ENCODE measurements at regions not wholly inside any gene's neighbourhood (a gene's known extent, or its start where the extent isn't known, plus 50 kb on each side); places are given as distances from the start of the nearest gene placed in this dataset.
A peak's percentile ranks its signal among the peaks of the same experiment; 100 is the strongest.

GRCh38 chr3:18630295-18630694, 205.2 kb upstream of the SATB1 start:
- 83 to 87% methylated on average over 4 of the region's 4 CpGs for WGBS, 2 donors
- Histone ChIP-seq H3K4me3 (no peak overlapping the region), H3K27ac (no peak overlapping the region), H3K27me3 (no peaks in the 10 kb centered on the region), H3K9me3 (no peaks in the 10 kb centered on the region), H3K4me1 (no peaks in the 10 kb centered on the region), H3K36me3 (no peaks in the 10 kb centered on the region)
- DNase-seq (ENCODE audit: low spot score in 2 of 2), result no peak
- TF ChIP-seq EP300 (IDR thresholded peaks at IDR 0.05) (no peak), CTCF (IDR thresholded peaks at IDR 0.05) (no peak), POLR2A (IDR thresholded peaks at IDR 0.05) (no peak)

- Histone ChIP-seq H3K36me3 (no peaks in the 10 kb centered on the region), H3K27me3 (no peaks in the 10 kb centered on the region), H3K4me3 (no peak overlapping the region), H3K27ac (no peak overlapping the region), H3K4me1 (no peaks in the 10 kb centered on the region), H3K9me3 (no peaks in the 10 kb centered on the region)
- WGBS, 2 donors, result 88% methylated on average over 2 of the region's 2 CpGs
- TF ChIP-seq POLR2A (IDR thresholded peaks at IDR 0.05), result no peak
- TF ChIP-seq EP300 (IDR thresholded peaks at IDR 0.05), result no peak
- no peak for TF ChIP-seq CTCF (IDR thresholded peaks at IDR 0.05)
- DNase-seq (ENCODE audit: low spot score in 2 of 2), result no peak
Observed at GRCh38 chr3:18625085-18625484, 199.9 kb upstream of the SATB1 start.

GRCh38 chr3:18623220-18623619, 198.1 kb upstream of the SATB1 start:
- Histone ChIP-seq H3K36me3 (no peaks in the 10 kb centered on the region), H3K27me3 (no peaks in the 10 kb centered on the region), H3K9me3 (no peaks in the 10 kb centered on the region), H3K4me1 (no peaks in the 10 kb centered on the region), H3K27ac (no peak overlapping the region), H3K4me3 (no peak overlapping the region)
- DNase-seq (ENCODE audit: low spot score in 2 of 2), result no peak
- WGBS, 2 donors, result 95 to 97% methylated on average over 6 of the region's 6 CpGs
- no peak for TF ChIP-seq POLR2A (IDR thresholded peaks at IDR 0.05)

- H3K4me3 ChIP-seq, result no peak overlapping the region
- H3K4me1 ChIP-seq, result no peaks in the 10 kb centered on the region
- no peaks in the 10 kb centered on the region for H3K36me3 ChIP-seq
- no peaks in the 10 kb centered on the region for H3K27me3 ChIP-seq
- H3K9me3 ChIP-seq, result no peaks in the 10 kb centered on the region
- H3K27ac ChIP-seq, result no peak overlapping the region
- DNase-seq (ENCODE audit: low spot score in 2 of 2), result no peak
- TF ChIP-seq POLR2A (IDR thresholded peaks at IDR 0.05) (no peak), CTCF (IDR thresholded peaks at IDR 0.05) (no peak), EP300 (IDR thresholded peaks at IDR 0.05) (no peak)
Observed at GRCh38 chr3:18618723-18619122, 193.6 kb upstream of the SATB1 start.

GRCh38 chr3:18611991-18612390, 186.9 kb upstream of the SATB1 start:
- Histone ChIP-seq H3K9me3 (peaks cover 0 to 4% (median 2%) of the 10 kb centered on the region in 4 donors), H3K27ac (no peak overlapping the region), H3K36me3 (no peaks in the 10 kb centered on the region), H3K4me1 (no peaks in the 10 kb centered on the region), H3K27me3 (no peaks in the 10 kb centered on the region), H3K4me3 (no peak overlapping the region)
- TF ChIP-seq EP300 (IDR thresholded peaks at IDR 0.05), result no peak
- no peak for TF ChIP-seq POLR2A (IDR thresholded peaks at IDR 0.05)
- TF ChIP-seq CTCF (IDR thresholded peaks at IDR 0.05), result no peak
- no peak for DNase-seq (ENCODE audit: low spot score in 2 of 2)
- WGBS, 2 donors, result 90 to 97% methylated on average over 1 of the region's 1 CpG

GRCh38 chr3:18609187-18609586, 184.0 kb upstream of the SATB1 start:
- Histone ChIP-seq H3K9me3 (peaks cover 0 to 4% (median 2%) of the 10 kb centered on the region in 4 donors), H3K4me1 (no peaks in the 10 kb centered on the region), H3K27ac (no peak overlapping the region), H3K4me3 (no peak overlapping the region), H3K36me3 (no peaks in the 10 kb centered on the region), H3K27me3 (no peaks in the 10 kb centered on the region)
- TF ChIP-seq POLR2A (IDR thresholded peaks at IDR 0.05) (no peak), EP300 (IDR thresholded peaks at IDR 0.05) (peak in 1 of 2 donors; percentile 63)
- WGBS, 2 donors, result 81 to 83% methylated on average over 4 of the region's 4 CpGs
- DNase-seq (ENCODE audit: low spot score in 2 of 2), result no peak
